ENCODE measurements at regions not wholly inside any gene's neighbourhood (a gene's known extent, or its start where the extent isn't known, plus 50 kb on each side); places are given as distances from the start of the nearest gene placed in this dataset.

DNA sequence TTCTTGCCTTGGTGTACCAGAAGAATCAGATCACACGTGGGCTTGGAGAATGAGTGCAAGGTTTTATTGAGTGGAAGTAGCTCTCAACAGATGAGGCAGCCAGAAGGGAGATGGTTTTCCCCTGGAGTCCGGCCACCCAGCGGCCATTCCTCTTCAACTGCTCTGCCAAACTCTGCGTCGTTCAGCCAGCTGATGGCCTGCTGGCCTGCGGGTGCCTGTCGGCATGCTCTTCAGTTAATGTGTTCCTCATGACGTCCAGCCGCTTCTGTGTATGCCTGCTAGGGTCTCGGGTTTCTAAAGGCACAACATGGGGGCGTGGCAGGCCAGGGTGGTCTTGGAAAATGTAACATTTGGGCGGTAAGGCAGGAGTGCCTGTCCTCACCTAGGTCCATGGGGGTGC is 487.9 kb upstream of the LRRC4C start:
- H3K4me1 ChIP-seq (ENCODE audit: control insufficient read depth in 2 of 2, insufficient read depth in 2 of 2, low read length in 2 of 2), result no peaks in the 10 kb centered on the region
- no peaks in the 10 kb centered on the region for H3K27me3 ChIP-seq (ENCODE audit: control insufficient read depth in 2 of 2, insufficient read depth in 2 of 2, low read length in 2 of 2)
- H3K4me3 ChIP-seq (ENCODE audit: low read length in 2 of 2), result no peak overlapping the region
- no peak overlapping the region for H3K9ac ChIP-seq (ENCODE audit: low read depth in 1 of 2, low read length in 2 of 2)
- no peaks in the 10 kb centered on the region for H3K9me3 ChIP-seq (ENCODE audit: control insufficient read depth in 2 of 2, low read length in 2 of 2)
- no peak overlapping the region for H3K27ac ChIP-seq (ENCODE audit: low read depth in 2 of 2, low read length in 2 of 2)
- H3K36me3 ChIP-seq (ENCODE audit: control insufficient read depth in 2 of 2, insufficient read depth in 2 of 2, low read length in 2 of 2), result no peaks in the 10 kb centered on the region

DNA sequence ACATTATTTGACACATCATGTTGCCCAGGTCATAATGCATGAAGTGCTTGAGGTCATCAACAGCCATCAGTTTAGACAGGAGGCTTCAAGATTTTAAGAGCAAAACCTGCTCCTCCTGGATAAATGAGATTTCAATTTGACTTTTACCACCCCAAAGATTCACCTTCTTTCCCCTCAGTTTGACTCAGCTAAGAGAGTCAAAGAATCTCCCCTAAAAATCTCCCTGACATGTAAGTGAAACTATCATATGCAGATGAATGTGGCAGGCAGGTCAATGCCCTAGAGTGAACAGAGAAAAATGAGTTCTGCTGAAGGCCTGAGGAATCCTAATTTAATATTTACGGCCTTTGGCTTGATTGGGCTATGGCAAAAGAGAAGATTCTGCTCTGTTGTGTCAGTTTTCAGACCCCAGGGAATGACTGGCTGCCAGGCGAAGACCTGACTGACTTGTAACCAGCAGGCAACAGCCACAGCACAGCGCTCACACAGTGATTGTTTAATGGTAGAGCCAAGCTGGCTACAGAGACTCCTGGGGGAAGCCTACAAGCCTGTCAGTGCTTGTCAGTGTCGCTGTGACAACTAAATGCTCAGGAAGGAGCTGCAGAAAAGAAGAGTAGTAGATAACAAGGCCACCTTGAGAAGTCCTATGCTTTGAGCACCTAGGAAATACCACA is 491.2 kb upstream of the LRRC4C start:
- no peaks in the 10 kb centered on the region for H3K27me3 ChIP-seq (ENCODE audit: control insufficient read depth in 2 of 2, insufficient read depth in 2 of 2, low read length in 2 of 2)
- H3K4me1 ChIP-seq (ENCODE audit: control insufficient read depth in 2 of 2, insufficient read depth in 2 of 2, low read length in 2 of 2), result no peaks in the 10 kb centered on the region
- no peak overlapping the region for H3K9ac ChIP-seq (ENCODE audit: low read depth in 1 of 2, low read length in 2 of 2)
- H3K9me3 ChIP-seq (ENCODE audit: control insufficient read depth in 2 of 2, low read length in 2 of 2), result no peaks in the 10 kb centered on the region
- H3K27ac ChIP-seq (ENCODE audit: low read depth in 2 of 2, low read length in 2 of 2), result no peak overlapping the region
- no peak overlapping the region for H3K4me3 ChIP-seq (ENCODE audit: low read length in 2 of 2)
- H3K36me3 ChIP-seq (ENCODE audit: control insufficient read depth in 2 of 2, insufficient read depth in 2 of 2, low read length in 2 of 2), result no peaks in the 10 kb centered on the region

DNA sequence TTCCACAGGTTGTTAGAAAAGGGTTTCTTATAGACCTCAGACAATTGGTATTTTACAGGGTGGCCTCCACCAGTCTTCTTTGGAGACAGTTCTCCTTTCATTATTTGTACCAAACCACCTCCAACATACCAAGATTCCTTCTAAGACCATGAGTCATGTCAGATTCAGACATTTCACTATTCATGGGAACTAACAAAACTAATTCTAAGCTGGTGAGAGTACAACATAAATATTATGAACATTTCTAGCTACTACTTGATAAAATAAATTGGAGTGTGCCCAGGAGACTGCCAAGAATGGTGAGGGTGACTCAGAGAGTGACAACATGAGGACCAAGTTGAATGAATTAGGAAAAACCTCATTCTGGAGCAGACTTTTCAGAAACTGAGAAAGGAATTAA is 494.6 kb upstream of the LRRC4C start:
- peaks cover 0 to 5% of the 10 kb centered on the region in 2 donors for H3K9me3 ChIP-seq (ENCODE audit: control insufficient read depth in 2 of 2, low read length in 2 of 2)
- H3K9ac ChIP-seq (ENCODE audit: low read depth in 1 of 2, low read length in 2 of 2), result no peak overlapping the region
- H3K4me3 ChIP-seq (ENCODE audit: low read length in 2 of 2), result no peak overlapping the region
- H3K36me3 ChIP-seq (ENCODE audit: control insufficient read depth in 2 of 2, insufficient read depth in 2 of 2, low read length in 2 of 2), result no peaks in the 10 kb centered on the region
- no peak overlapping the region for H3K27ac ChIP-seq (ENCODE audit: low read depth in 2 of 2, low read length in 2 of 2)
- no peaks in the 10 kb centered on the region for H3K27me3 ChIP-seq (ENCODE audit: control insufficient read depth in 2 of 2, insufficient read depth in 2 of 2, low read length in 2 of 2)
- H3K4me1 ChIP-seq (ENCODE audit: control insufficient read depth in 2 of 2, insufficient read depth in 2 of 2, low read length in 2 of 2), result no peaks in the 10 kb centered on the region

DNA sequence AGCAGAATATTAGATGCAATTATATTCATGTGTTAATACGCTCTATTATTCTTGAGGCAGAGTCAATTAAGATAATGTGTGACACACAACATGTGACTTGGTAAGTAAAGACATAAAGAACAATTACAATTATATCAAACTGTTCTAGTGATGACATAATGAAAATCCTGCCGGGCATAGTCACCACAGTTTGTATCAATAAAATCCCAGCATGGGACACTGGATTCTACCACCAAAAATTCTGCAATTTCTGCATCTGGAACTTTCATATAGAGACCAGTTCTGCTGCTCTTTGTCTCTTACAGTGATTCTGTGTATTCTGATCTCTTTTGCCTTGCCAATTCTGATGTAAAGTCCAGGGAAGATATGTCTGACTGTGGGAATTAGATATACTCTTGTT is 495.6 kb upstream of the LRRC4C start:
- no peak overlapping the region for H3K4me3 ChIP-seq (ENCODE audit: low read length in 2 of 2)
- H3K9ac ChIP-seq (ENCODE audit: low read depth in 1 of 2, low read length in 2 of 2), result no peak overlapping the region
- H3K27ac ChIP-seq (ENCODE audit: low read depth in 2 of 2, low read length in 2 of 2), result no peak overlapping the region
- H3K27me3 ChIP-seq (ENCODE audit: control insufficient read depth in 2 of 2, insufficient read depth in 2 of 2, low read length in 2 of 2), result no peaks in the 10 kb centered on the region
- no peaks in the 10 kb centered on the region for H3K4me1 ChIP-seq (ENCODE audit: control insufficient read depth in 2 of 2, insufficient read depth in 2 of 2, low read length in 2 of 2)
- H3K9me3 ChIP-seq (ENCODE audit: control insufficient read depth in 2 of 2, low read length in 2 of 2), result peaks cover 0 to 5% of the 10 kb centered on the region in 2 donors
- no peaks in the 10 kb centered on the region for H3K36me3 ChIP-seq (ENCODE audit: control insufficient read depth in 2 of 2, insufficient read depth in 2 of 2, low read length in 2 of 2)

DNA sequence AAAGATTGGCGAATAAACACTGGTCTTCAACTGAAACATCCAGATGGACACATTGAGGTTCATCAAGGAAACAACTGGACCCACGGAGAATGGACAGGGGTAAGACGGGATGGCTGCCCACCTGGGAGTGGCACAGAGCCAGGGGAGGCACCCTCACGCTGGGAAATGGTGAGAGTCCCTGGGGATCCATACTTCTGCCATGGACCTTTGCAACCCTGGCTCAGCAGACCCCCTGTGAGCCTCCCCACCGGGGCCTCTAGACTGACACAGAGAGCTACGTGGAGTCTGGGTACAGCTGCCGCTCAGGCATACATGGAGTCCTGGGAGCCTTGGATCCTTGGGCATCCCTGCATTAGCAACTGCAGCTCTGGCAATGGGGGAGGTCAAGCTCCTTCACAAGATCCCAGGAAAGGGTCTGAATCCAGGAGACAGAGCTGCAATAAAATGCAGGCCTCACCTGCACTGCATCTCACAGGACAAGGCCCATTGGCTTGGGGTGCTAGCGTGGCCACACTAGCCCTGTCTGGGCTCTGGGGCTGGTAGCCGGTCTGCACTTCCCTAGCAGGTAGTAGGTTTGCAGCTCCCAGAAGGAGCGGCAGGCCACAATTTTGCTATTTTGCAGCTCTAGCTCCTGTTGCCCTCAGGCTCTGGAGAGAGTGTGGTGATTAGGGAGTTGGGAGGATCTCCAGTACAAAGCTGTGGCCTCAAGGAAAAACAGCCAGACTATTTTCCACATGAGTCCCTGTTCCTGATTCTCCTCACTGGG is 496.4 kb upstream of the LRRC4C start:
- no peaks in the 10 kb centered on the region for H3K4me1 ChIP-seq (ENCODE audit: control insufficient read depth in 2 of 2, insufficient read depth in 2 of 2, low read length in 2 of 2)
- H3K27me3 ChIP-seq (ENCODE audit: control insufficient read depth in 2 of 2, insufficient read depth in 2 of 2, low read length in 2 of 2), result no peaks in the 10 kb centered on the region
- H3K4me3 ChIP-seq (ENCODE audit: low read length in 2 of 2), result no peak overlapping the region
- peaks cover 0 to 5% of the 10 kb centered on the region in 2 donors for H3K9me3 ChIP-seq (ENCODE audit: control insufficient read depth in 2 of 2, low read length in 2 of 2)
- H3K9ac ChIP-seq (ENCODE audit: low read depth in 1 of 2, low read length in 2 of 2), result no peak overlapping the region
- H3K27ac ChIP-seq (ENCODE audit: low read depth in 2 of 2, low read length in 2 of 2), result no peak overlapping the region
- H3K36me3 ChIP-seq (ENCODE audit: control insufficient read depth in 2 of 2, insufficient read depth in 2 of 2, low read length in 2 of 2), result no peaks in the 10 kb centered on the region

DNA sequence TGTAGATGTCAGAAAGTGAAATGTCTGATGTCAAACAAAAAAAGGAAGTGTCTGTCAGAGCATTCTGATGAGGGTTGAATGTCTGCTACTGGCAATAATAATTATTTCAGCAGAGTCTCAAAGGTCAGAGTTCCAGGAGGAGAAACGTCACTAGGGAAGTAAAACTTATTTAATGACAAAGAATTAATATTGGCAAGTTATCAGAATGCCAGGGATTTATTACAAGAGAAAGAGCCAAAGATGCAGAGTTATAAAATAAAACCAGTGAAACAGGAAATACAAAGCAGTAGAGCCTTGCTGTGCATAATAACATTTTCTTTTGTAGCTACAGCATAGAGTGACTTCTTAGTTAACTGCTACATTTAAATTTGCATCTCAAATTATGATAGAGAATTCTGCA is 504.0 kb upstream of the LRRC4C start:
- H3K9ac ChIP-seq (ENCODE audit: low read depth in 1 of 2, low read length in 2 of 2), result no peak overlapping the region
- H3K36me3 ChIP-seq (ENCODE audit: control insufficient read depth in 2 of 2, insufficient read depth in 2 of 2, low read length in 2 of 2), result no peaks in the 10 kb centered on the region
- no peak overlapping the region for H3K27ac ChIP-seq (ENCODE audit: low read depth in 2 of 2, low read length in 2 of 2)
- no peaks in the 10 kb centered on the region for H3K9me3 ChIP-seq (ENCODE audit: control insufficient read depth in 2 of 2, low read length in 2 of 2)
- no peaks in the 10 kb centered on the region for H3K4me1 ChIP-seq (ENCODE audit: control insufficient read depth in 2 of 2, insufficient read depth in 2 of 2, low read length in 2 of 2)
- H3K4me3 ChIP-seq (ENCODE audit: low read length in 2 of 2), result no peak overlapping the region
- no peaks in the 10 kb centered on the region for H3K27me3 ChIP-seq (ENCODE audit: control insufficient read depth in 2 of 2, insufficient read depth in 2 of 2, low read length in 2 of 2)

DNA sequence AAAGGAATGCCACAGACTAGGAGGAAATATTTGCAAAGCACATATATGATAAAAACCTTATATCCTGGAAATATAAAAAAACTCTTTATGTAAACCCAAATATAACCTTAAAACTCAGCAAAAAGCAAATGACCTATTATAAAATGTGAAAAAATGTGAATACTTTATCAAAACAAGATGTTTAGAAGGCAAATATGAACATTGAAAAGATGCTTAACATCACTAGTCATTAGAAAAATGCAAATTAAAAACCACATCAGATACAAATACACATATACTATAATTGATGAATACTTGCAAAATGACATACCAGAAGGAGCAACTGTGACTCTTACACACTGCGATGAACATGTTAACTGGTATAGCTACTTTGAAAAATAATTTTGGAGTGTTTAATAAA is 511.2 kb upstream of the LRRC4C start:
- Histone ChIP-seq H3K27me3 (ENCODE audit: control insufficient read depth in 2 of 2, insufficient read depth in 2 of 2, low read length in 2 of 2) (no peaks in the 10 kb centered on the region), H3K36me3 (ENCODE audit: control insufficient read depth in 2 of 2, insufficient read depth in 2 of 2, low read length in 2 of 2) (no peaks in the 10 kb centered on the region), H3K9ac (ENCODE audit: low read depth in 1 of 2, low read length in 2 of 2) (no peak overlapping the region), H3K4me1 (ENCODE audit: control insufficient read depth in 2 of 2, insufficient read depth in 2 of 2, low read length in 2 of 2) (no peaks in the 10 kb centered on the region), H3K9me3 (ENCODE audit: control insufficient read depth in 2 of 2, low read length in 2 of 2) (peaks cover 0 to 2% of the 10 kb centered on the region in 2 donors), H3K27ac (ENCODE audit: low read depth in 2 of 2, low read length in 2 of 2) (no peak overlapping the region), H3K4me3 (ENCODE audit: low read length in 2 of 2) (no peak overlapping the region)

DNA sequence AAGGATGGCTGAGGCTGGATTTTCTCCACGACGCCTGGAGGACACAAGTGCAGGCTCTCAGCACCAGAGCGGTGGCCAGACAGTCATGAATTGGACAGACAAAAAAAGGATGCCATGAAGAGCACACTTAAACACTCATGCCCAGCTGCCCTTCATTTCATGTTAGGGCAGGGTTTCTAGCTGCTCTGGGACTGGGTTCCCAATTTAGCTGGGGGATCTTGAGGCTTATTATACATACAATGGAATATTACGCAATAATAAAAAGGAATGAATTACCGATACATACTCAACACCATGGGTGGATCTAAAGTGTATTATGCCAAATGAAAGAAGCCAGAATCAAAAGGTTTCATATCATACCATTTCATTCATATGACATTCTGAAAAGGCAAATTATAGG is 512.1 kb upstream of the LRRC4C start:
- no peaks in the 10 kb centered on the region for H3K27me3 ChIP-seq (ENCODE audit: control insufficient read depth in 2 of 2, insufficient read depth in 2 of 2, low read length in 2 of 2)
- H3K27ac ChIP-seq (ENCODE audit: low read depth in 2 of 2, low read length in 2 of 2), result no peak overlapping the region
- H3K4me1 ChIP-seq (ENCODE audit: control insufficient read depth in 2 of 2, insufficient read depth in 2 of 2, low read length in 2 of 2), result no peaks in the 10 kb centered on the region
- H3K9me3 ChIP-seq (ENCODE audit: control insufficient read depth in 2 of 2, low read length in 2 of 2), result peaks cover 0 to 2% of the 10 kb centered on the region in 2 donors
- no peak overlapping the region for H3K4me3 ChIP-seq (ENCODE audit: low read length in 2 of 2)
- H3K36me3 ChIP-seq (ENCODE audit: control insufficient read depth in 2 of 2, insufficient read depth in 2 of 2, low read length in 2 of 2), result no peaks in the 10 kb centered on the region
- no peak overlapping the region for H3K9ac ChIP-seq (ENCODE audit: low read depth in 1 of 2, low read length in 2 of 2)

DNA sequence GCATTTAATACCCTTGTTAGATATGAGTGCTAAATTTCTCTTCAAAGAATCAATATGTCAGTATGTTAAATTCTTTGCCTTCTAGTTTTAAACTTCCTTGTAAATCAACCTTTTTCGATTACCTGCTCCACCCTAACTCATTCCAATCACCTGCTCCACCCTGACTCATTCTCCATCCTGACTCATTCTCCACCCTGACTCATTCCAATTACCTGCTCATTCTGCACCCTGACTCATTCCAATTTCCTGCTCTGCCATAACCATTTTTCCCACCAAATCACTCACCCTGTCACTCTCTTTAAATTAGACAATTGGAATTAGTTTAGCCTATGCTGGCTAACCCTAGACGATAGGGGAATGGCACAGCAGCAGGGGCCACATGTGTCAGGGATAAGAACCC is 519.5 kb upstream of the LRRC4C start:
- Histone ChIP-seq H3K4me1 (ENCODE audit: control insufficient read depth in 2 of 2, insufficient read depth in 2 of 2, low read length in 2 of 2) (no peaks in the 10 kb centered on the region), H3K9ac (ENCODE audit: low read depth in 1 of 2, low read length in 2 of 2) (no peak overlapping the region), H3K36me3 (ENCODE audit: control insufficient read depth in 2 of 2, insufficient read depth in 2 of 2, low read length in 2 of 2) (no peaks in the 10 kb centered on the region), H3K4me3 (ENCODE audit: low read length in 2 of 2) (no peak overlapping the region), H3K9me3 (ENCODE audit: control insufficient read depth in 2 of 2, low read length in 2 of 2) (no peaks in the 10 kb centered on the region), H3K27ac (ENCODE audit: low read depth in 2 of 2, low read length in 2 of 2) (no peak overlapping the region), H3K27me3 (ENCODE audit: control insufficient read depth in 2 of 2, insufficient read depth in 2 of 2, low read length in 2 of 2) (no peaks in the 10 kb centered on the region)

DNA sequence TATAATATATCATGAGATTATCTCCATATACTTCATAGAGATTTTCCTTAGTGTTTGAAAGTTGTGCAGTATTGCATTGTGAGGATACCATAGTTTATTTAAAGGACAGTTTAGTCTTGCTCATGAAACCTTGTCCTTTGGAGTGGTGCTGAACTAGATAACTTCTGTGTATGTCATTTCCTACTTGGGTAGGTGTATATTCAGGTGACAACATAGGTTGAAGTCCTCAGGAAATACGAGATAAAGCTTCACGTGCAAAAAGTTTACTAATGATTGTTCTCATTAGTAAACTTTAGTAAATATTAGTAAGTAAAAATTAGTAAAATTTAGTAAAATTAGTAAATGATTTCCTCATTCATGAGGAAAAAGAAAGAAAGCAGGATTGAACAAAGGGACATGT is 521.3 kb upstream of the LRRC4C start:
- Histone ChIP-seq H3K4me3 (ENCODE audit: low read length in 2 of 2) (no peak overlapping the region), H3K4me1 (ENCODE audit: control insufficient read depth in 2 of 2, insufficient read depth in 2 of 2, low read length in 2 of 2) (no peaks in the 10 kb centered on the region), H3K27ac (ENCODE audit: low read depth in 2 of 2, low read length in 2 of 2) (no peak overlapping the region), H3K9ac (ENCODE audit: low read depth in 1 of 2, low read length in 2 of 2) (no peak overlapping the region), H3K9me3 (ENCODE audit: control insufficient read depth in 2 of 2, low read length in 2 of 2) (no peaks in the 10 kb centered on the region), H3K27me3 (ENCODE audit: control insufficient read depth in 2 of 2, insufficient read depth in 2 of 2, low read length in 2 of 2) (no peaks in the 10 kb centered on the region), H3K36me3 (ENCODE audit: control insufficient read depth in 2 of 2, insufficient read depth in 2 of 2, low read length in 2 of 2) (no peaks in the 10 kb centered on the region)

All from mucosa of rectum (tissue), 2 donors.